ENCODE measurements at regions not wholly inside any gene's neighbourhood (a gene's known extent, or its start where the extent isn't known, plus 50 kb on each side); places are given as distances from the start of the nearest gene placed in this dataset.
A peak's percentile ranks its signal among the peaks of the same experiment; 100 is the strongest.

DNA sequence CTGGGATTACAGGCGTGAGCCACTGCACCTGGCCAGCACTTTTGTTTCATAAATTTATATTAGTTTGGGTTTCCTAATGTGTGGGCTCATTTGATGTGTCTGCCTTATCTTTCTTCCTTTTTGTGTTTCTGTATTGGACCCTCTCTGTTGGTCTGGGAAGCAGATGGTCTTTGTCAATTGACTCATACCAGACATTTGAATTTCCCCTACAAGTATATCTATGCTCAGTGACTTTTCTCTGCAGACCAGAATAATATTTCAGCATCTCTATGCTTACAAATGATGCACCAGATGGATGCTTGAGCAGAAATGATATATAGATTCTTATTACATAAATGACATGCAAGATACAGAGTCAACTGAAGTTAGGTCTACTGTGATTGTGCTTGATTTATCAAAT, 329.9 kb upstream of the SLCO3A1 start:
- DNase-seq: no peak

DNA sequence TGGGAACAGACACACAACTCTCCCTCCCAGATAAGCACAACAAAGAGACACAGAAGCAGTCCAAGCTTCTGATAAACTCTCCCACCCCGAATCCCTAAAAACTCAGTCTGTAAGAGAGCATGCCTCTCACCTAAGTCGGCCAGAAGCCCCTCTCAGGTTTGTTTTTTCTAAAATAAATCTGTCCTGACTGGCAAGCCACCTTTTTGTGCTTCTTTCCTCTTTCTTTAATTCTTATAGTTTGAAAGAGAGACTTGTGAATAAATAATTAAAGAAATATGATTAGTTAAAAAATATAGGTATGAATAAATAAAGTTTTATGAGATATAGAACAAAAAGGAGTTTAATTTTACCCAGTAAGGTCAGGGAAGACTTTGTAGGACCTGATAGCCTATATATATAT, 329.0 kb upstream of the SLCO3A1 start:
- DNase-seq: no peak

- no peak for DNase-seq
Observed at GRCh38 chr15:91525751-91526150, 327.8 kb upstream of the SLCO3A1 start.

DNA sequence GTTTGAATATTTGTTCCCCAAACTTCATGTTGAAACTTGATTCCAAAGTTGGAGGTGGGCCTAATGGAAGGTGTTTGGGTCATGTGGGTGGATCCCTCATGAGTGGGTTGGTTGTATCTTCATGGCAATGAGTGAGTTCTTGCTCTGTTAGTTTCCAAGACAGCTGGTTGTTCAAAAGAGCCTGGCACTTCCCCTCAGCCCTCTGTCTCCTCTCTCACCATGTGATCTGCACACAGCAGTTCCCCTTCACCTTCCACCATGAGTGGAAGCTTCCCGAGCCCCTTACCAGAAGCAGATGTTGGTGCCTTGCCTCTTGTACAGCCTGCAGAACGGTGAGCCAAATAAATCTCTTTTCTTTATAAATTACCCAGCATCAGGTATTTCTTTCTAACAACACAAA, 327.1 kb upstream of the SLCO3A1 start:
- DNase-seq: no peak

DNA sequence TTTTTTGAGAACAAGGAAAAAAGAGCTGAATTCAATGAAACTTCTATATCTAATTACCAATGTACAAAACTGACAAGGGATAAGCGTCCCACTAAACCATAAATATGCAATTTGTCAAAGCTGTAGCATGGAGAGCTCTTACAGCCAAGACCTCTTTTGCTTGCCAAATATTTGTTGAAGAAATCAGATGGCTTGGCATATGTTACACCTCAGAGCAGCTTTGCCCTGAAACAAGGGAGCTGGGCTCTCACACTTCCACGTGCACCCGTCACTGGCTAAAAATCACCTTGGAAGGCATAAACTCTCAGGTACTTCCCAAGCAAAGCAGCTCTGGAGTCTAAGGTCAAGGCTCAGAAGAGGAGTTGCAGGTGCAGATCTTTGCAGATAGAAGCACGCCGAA, 324.7 kb upstream of the SLCO3A1 start:
- DNase-seq: no peak

DNA sequence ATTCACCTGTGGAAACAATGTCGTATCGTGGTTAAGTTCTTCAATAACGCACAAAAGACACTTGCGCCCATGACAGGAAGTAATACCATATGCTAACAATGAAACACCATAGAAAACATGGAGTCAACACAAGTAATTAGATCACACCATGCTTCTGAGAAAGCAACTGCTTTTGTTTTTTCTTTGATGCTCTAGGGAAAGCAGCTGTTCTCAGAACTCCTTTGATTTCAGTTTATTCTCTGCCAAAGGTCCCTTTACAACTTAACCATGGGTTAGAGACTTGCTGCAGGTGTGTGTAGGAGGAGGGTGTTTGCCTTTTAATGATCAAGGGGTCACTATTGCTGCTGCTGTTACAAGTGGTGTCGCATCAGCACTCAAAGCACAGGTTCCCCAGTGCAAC, 324.0 kb upstream of the SLCO3A1 start:
- no peak for DNase-seq

- DNase-seq: no peak
Observed at GRCh38 chr15:91530279-91530678, 323.2 kb upstream of the SLCO3A1 start.

DNA sequence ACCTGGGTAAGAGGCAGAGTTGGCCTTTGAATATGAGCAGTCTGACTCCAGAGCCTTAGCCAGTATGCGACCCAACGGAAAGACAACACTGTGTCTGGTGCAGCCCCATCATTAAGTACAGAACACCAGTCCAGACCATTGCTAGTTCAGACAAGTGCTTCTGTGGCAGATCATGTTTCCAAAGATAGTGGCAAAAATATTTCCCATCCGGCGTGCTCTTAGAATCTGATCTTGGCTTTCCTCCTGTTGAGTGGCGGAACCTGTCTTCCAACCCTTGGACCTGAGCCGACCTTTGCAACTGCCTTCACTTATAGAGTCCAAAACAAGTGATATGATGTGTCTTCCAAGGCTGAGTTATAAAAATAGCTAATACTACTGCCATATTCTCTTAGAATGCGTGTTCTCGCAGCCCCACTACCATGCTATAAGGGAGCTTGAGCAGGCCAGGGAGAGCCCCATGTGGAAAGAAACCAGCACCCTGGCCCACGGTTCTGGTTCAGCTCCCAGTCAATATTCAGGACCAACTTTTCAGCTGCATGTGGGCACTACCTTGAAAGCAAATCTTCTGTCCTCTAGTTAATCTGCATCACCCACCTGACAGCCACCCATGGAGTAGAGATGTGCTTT, 322.4 kb upstream of the SLCO3A1 start:
- no peak for DNase-seq

GRCh38 chr15:91534235-91534634, 319.3 kb upstream of the SLCO3A1 start:
- no peak for DNase-seq

DNA sequence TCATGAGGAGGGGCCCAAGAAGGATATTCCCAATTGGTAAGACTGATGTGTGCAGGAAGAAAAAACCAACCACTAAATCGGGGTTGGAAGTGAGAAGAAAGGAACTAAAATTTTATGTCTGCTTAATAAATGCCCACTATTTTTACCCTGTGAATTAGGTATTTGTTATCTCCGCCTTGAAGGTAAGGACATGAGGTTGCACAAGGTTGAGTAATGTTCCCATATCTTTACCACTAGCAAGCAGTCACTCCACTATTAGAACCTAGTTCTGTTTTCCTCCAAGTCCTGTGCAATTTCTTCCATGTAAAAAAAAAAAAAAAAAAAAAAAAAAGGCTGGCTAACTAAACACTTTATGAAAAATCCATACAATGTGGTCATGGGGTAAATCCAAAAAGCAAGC, 318.5 kb upstream of the SLCO3A1 start:
- no peak for DNase-seq

- DNase-seq: peak; percentile 28
Observed at GRCh38 chr15:91535856-91536500, 317.5 kb upstream of the SLCO3A1 start.

DNA sequence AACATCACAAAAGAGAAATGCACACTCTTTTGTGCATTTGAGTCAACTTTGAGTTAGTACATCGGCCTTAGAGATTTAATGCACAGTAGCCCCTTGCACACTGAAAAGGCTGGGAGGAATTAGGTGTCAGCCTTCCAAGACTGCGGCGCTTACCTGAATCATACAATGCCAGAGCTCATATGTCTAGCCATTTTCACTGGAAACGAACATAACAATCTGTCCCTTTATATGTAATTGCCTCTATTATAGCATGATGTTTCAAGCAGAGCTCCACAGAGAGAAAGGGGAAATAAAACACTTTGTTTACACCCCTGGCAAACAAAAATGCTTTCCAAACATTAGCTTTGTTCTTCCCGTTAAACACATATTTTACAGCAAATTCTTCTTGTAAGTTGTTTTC, 315.7 kb upstream of the SLCO3A1 start:
- peak; percentile 38 for DNase-seq

DNA sequence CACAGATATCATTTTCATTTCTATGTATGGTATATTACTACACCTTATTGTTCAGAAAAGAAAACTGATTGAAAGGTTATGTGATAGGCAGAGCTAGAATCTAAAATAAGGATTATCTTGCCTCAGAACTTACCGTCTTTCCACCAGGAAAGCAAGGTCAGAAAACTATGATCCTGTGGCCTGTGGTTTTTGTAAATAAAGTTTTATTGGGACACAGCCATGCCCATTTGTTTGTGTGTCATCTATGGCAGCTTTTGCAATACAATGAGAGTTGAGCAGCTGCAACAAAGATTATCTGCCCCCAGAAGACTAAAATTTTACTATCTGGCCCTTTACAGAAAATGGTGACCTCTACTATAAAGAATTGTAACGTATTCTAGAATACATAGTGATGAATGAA, 314.7 kb upstream of the SLCO3A1 start:
- no peak for DNase-seq

- peak; percentile 37 for DNase-seq
Observed at GRCh38 chr15:91541286-91541685, 312.2 kb upstream of the SLCO3A1 start.

DNA sequence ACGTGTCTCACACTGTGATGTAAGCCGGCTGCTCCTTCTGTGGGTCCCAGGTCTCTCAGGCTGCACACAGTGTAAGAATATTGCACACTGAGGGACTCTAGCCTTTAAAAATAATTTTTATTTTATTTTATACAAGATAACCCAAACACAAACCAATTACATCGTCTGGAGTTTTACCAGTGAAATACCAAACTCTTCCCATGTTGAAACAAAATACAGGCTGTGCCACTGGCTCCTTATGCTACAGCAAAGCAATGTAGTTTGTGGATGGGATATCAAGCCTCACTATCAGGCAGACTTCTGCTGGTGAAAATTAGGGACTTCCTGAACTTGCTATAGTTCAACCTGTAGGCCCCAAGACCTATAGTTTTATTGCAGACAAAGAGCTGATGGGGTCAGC, 311.3 kb upstream of the SLCO3A1 start:
- DNase-seq: no peak

GRCh38 chr15:91547356-91547755, 306.2 kb upstream of the SLCO3A1 start:
- DNase-seq: no peak

DNA sequence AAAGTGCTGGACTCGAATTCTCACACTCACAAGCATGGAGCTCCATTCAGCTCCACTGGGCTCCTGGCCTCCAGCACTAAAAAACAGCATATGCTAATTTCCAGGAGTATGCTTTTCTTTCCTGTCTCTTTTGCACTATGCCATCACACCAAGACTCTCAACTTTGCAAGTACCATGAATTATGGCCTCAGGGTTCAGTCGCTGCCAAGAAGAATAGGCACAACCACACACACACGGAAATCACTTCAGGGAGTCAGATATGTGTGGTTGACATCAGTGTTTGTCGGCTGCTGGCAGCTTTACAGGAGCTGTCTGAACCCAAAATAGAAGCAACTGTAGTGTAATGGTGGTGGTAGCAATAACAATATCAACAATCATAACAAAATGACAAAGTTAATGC, 305.0 kb upstream of the SLCO3A1 start:
- no peak for DNase-seq

DNA sequence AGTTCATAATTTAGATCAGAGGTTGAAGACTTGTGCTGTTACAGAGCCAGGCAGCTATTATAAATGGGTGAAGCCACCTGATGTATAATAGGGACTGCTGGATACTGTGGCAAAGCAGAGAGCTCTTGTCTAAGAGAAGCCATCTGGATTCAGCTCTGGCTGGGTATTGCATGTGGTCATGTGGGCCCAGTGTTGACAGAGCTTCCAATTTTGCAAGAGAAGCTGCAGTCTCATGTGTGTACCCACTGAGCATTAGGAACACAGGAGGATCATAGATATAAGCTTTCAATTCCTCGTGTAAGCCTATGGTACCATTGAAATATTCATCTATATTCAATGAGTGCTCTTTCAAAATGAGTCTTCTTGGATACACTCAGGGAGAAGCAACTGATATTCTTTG, 303.9 kb upstream of the SLCO3A1 start:
- DNase-seq: no peak

GRCh38 chr15:91552555-91552954, 301.0 kb upstream of the SLCO3A1 start:
- no peak for DNase-seq

DNA sequence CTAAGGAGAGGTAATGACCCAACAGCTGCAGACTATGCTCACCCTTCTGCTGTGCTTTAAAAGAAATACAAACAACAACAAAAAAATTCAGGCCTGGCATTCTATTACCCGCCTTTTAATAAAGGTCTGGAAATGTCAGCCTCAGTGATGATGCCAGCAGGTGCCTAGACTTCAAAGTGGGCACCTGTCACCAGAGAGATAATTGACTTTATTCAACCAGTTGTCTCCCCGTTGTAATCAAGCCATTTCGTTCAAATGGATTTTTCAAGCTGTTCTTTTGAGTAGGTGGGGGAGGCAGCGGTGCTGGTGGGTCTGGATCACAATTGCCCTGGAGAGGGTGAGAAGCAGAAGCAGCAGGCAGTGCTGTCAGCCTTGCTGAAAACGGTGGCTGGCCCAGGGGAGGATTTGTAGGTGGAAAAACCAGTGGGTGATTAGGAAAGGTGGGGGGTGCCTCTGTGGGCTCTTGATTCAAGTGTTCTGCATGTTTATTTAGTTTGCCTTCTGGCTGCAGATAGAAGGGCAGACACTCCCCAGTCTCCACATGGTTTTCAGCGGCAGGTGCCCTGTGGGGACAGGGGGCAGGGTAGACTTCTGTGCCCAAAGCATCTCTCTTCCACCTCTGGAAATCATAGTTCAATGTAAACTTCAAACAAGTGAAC, 300.2 kb upstream of the SLCO3A1 start:
- DNase-seq: no peak

DNA sequence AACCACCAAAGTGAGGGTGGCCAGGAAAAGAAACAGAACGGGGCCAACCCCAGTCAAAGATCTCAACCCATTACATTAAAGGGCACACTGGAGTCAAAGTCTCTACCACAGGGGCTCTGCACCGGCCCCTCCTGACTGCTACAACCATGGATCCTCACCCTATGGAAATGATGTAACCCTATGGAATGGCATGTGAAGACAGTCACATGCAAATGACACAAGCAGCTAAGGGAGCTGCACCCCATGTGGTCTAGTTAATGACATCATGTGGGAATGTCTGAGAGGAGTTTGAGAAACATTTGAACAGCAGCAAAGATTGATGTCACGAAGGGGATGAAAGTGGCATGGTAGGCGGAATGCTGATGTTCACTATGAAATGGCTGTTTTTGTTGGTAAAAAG, 298.2 kb upstream of the SLCO3A1 start:
- DNase-seq: peak; percentile 30

- no peak for DNase-seq
Observed at GRCh38 chr15:91556926-91557325, 296.6 kb upstream of the SLCO3A1 start.

GRCh38 chr15:91559066-91559465, 294.4 kb upstream of the SLCO3A1 start:
- no peak for DNase-seq

DNA sequence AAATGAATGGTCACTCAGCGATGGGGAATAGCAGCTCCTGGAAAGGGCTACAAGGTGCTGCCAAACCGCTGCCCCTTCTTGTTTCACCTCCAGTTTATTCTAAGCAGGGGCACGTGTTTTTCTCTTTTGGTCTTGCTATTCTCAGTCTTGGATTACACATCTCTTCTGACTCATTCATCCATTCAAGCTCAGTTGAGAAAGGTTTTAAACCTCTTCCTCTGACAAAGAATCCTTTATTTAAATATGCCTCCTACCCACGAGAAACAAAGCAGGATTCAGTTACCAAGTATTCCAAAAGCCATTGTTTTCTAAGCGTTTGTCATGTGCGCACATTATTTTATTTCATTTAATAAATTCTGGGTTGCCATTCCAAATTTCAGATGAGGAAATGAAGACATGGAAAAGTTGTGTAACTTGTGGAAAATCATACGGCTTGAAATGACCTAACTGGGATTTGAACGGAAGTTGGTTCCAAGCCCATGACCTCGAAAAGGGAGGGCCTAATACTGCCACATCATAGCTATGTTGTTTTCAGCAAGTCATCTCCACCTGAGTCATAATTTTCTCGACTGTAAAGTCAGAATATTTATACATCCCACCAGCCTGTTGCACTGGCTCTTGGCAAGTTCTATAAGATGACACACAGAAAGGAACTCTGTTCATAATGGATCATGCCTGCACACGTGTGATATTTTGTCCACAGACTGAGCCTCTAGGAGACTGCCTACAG, 292.0 kb upstream of the SLCO3A1 start:
- DNase-seq: peak; percentile 93
